ENCODE measurements at regions not wholly inside any gene's neighbourhood (a gene's known extent, or its start where the extent isn't known, plus 50 kb on each side); places are given as distances from the start of the nearest gene placed in this dataset.

- no peak overlapping the region for H3K4me3 ChIP-seq
- H3K27me3 ChIP-seq (ENCODE audit: control insufficient read depth in 2 of 2, insufficient read depth in 2 of 2, low read length in 2 of 2), result peaks cover 3 to 11% of the 10 kb centered on the region in 2 experiments; a peak in 4 of 5 replicates
- no peak overlapping the region for H2AFZ ChIP-seq (ENCODE audit: low read depth, low read length)
- no peaks in the 10 kb centered on the region for H4K20me1 ChIP-seq (replicated peaks; ENCODE audit: control insufficient read depth, insufficient read depth, low read length)
- no peak overlapping the region for H3K9ac ChIP-seq (ENCODE audit: insufficient read depth in 1 of 2, low read depth in 2 of 2, low read length in 2 of 2)
- DNase-seq (ENCODE audit: extremely low read depth in 1 of 4, low spot score in 3 of 4) (no peak), FAIRE-seq (no peak), ATAC-seq (no peak)
- no peaks in the 10 kb centered on the region for H3K36me3 ChIP-seq (ENCODE audit: control insufficient read depth, insufficient read depth, low read length)
- H3K9me3 ChIP-seq (replicated peaks; ENCODE audit: control insufficient read depth, insufficient read depth, low read depth, low read length), result no peaks in the 10 kb centered on the region
- no peaks in the 10 kb centered on the region for H3K4me1 ChIP-seq (replicated peaks in 1 of 2; ENCODE audit: control insufficient read depth in 2 of 2, insufficient read depth in 2 of 2, low read length in 2 of 2)
- ChIA-PET CTCF (ENCODE audit: low intra/inter-chr PET ratio) (no interaction called here), POLR2A (no interaction called here)
- no peak overlapping the region for H3K27ac ChIP-seq (ENCODE audit: extremely low read depth, low read depth, low read length)
- BruUV-seq (replicated peaks), result no TSS peak
- no peaks in the 10 kb centered on the region for H3K79me2 ChIP-seq (ENCODE audit: control insufficient read depth, insufficient read depth, low read length)
- WGBS (ENCODE audit: insufficient coverage, low coverage, missing lambda C conversion rate), result 0% methylated on average over 2 of the region's 2 CpGs
- H3K9me1 ChIP-seq (ENCODE audit: control insufficient read depth, insufficient read depth, low read length), result no peaks in the 10 kb centered on the region
- H3K4me2 ChIP-seq (ENCODE audit: insufficient read depth, low read length), result no peak overlapping the region
- in situ Hi-C loops (cut with MboI) (no loop called here), intact Hi-C loops (cut with micrococcal nuclease) (no loop called here)
- TF ChIP-seq ZNF696 (CRISPR knock-in tag; conservative IDR thresholded peaks at IDR 0.05) (no peak), MBD1 (CRISPR knock-in tag; IDR thresholded peaks at IDR 0.05) (no peak), ZFP30 (CRISPR knock-in tag; IDR thresholded peaks at IDR 0.05; ENCODE audit: borderline replicate concordance) (no peak), CREB3L1 (IDR thresholded peaks at IDR 0.05; ENCODE audit: borderline replicate concordance, low read depth) (no peak), U2AF1 (optimal IDR thresholded peaks at IDR 0.05; ENCODE audit: low read depth, low read length) (no peak)
These were observed 218.4 kb upstream of the IRS2 start for GRCh38 chr13:110004814-110005213.
